Activated CD8-positive, alpha-beta memory T cell treated with anti-CD3 and anti-CD28 coated beads, Interleukin-2, amount 50 U/mL, for 24 hours (primary cell): ENCODE measurements at regions not wholly inside any gene's neighbourhood (a gene's known extent, or its start where the extent isn't known, plus 50 kb on each side); places are given as distances from the start of the nearest gene placed in this dataset.

ENCODE experiments used
- DNase-seq: peaks from one replicate; pipeline ENCODE4 v3.0.0-alpha.2; 2020; ENCODE audit errors: extremely low read depth

DNA sequence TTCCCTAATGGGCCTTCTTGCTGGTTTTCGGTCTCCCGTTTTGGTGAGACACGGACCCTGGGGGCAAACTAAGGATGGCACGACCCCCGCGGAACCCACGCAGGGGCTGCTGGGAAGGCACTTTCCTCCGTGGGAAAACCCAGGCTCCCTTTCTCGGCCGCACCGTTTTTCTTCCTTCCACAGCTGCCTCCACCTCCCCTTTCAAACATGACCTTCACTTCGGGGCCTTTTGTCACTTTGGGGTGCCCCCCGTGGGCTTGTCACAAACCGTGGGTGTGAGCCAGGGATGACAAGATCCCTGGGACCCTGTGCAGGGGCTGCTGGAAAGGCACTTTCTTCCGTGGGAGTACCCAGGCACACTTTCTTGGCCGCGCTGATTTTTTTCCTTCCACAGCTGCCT lies 268.7 kb downstream of the ALG10 start:
- DNase-seq: no peak

DNA sequence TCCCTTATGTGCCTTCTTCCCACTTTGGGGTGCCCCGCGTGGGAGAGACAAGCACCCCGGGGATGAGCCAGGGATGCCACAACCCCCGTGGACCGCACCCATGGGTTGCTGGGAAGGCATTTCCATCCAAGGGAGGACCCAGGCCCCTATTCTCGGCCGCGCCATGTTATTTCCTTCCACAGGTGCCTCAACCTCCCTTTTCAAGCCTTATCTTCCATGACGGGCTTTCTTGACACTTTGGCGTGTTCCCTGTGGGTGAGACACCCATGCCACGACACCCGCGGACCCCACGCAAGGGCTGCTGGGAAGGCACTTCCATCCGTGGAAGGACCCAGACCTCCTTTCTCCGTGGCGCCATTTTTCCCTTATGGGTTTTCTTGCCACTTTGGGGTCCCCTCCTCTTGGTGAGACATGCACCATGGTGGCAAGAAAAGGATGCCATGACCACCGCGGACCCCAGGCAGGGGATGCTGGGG lies 269.2 kb downstream of the ALG10 start:
- DNase-seq: no peak

DNA sequence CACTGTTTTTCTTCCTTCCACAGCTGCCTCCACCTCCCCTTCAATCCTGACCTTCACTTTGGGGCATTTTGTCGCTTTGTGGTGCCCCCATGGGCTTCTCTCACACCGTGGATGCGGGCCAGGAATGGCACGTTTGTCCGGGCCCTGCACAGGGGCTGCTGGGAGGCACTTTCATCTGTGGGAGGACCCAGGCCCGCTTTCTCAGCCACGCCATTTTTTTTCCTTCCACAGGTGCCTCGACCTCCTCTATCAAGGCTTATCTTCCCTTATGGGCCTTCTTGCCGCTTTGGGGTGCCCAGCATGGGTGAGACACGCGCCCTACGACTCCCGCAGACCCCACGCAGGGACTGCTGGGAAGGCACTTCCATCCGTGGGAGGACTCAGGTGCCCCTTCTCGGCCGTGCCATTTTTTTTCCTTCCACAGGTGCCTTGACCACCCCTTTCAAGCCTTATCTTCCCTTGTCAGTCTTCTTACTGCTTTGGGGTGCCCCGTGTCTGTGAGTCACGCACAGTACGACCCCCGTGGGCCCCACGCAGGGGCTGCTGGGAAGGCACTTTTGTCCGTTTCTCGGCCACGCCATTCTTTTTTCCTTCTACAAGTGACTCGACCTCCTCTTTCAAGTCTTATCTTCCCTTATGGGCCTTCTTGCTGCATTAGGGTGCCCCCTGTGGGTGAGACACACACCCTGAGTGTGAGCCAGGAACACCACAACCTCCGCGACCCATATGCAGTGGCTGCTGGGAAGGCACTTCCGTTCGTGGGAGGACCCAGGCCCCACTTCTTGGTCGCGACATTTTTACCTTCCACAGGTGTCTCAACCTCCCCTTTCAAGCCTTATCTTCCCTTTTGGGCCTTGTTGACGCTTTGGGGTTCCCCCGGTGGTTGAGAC lies 270.7 kb downstream of the ALG10 start:
- DNase-seq: no peak

DNA sequence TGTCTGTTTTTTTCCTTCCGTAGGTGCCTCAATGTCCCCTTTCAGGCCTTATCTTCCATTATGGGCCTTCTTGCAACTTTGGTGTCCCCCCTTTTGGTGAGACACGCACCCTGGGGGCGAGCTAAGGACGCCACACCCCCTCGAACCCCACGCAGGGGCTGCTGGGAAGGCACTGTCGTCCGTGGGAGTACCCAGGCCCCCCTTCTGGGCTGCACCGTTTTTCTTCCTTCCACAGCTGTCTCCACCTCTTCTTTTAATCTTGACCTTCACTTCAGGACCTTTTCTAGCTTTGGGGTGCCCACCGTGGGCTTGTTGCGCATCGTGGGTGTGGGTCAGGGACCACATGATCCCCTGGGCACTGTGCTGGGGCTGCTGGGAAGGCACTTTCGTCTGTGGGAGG lies 271.8 kb downstream of the ALG10 start:
- DNase-seq: no peak

DNA sequence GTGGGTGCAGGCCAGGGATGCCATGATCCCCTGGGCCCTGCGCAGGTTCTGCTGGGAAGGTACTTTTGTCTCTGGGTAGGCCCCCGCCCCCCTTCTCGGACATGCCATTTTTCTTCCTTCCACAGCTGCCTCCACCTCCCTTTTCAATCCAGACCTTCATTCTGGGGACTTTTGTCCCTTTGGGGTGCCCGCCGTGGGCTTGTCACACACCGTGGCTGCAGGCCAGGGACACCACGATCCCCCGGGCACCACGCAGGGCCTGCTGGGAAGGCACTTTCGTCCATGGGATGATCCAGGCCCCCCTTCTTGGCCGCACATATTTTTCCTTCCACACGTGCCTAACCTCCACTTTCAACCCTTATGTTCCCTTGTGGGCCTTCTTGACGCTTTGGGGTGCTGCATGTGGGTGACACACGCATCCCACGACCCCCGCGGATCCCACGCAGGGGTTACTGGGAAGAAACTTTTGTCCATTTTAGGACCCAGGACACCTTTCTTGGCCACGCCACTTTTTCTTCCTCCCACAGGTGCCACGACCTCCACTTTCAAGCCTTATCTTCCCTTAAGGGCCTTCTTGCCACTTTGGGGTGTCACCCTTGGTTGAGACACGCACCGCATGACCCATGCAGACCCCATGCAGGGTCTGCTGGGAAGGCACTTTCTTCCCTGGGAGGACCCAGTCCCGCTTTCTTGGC lies 272.5 kb downstream of the ALG10 start:
- no peak for DNase-seq

DNA sequence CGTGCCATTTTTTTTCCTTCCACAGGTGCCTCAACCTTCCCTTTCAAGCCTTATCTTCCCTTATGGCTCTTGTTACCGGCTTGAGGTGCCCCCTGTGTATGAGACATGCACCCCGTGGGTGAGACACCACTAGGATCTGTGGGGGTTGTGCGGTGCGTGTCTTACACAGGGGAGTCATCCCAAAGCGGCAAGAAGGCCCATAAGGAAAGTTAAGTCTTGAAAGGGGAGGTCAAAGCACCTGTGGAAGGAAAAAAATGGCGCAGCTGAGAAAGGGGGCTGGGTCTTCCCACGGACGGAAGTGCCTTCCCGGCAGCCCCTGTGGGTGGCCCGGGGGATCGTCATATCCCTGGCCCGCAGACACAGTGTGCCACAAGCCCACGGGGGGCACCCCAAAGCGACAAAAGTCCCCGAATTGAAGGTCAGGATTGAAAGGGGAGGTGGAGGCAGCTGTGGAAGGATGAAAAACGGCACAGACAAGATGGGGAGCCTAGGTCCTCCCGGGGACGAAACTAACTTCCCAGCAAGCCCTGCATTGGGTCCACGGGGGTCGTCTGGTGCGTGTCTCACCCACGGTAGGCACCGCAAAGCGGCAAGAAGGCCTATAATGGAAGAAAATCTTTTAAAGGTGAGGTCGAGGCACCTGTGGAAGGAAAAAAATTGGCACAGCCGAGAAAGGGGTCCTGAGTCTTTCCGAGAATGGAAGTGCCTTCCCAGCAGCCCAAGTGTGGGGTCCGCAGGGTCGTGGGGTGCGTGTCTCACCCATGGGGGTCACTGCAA lies 273.3 kb downstream of the ALG10 start:
- no peak for DNase-seq

DNA sequence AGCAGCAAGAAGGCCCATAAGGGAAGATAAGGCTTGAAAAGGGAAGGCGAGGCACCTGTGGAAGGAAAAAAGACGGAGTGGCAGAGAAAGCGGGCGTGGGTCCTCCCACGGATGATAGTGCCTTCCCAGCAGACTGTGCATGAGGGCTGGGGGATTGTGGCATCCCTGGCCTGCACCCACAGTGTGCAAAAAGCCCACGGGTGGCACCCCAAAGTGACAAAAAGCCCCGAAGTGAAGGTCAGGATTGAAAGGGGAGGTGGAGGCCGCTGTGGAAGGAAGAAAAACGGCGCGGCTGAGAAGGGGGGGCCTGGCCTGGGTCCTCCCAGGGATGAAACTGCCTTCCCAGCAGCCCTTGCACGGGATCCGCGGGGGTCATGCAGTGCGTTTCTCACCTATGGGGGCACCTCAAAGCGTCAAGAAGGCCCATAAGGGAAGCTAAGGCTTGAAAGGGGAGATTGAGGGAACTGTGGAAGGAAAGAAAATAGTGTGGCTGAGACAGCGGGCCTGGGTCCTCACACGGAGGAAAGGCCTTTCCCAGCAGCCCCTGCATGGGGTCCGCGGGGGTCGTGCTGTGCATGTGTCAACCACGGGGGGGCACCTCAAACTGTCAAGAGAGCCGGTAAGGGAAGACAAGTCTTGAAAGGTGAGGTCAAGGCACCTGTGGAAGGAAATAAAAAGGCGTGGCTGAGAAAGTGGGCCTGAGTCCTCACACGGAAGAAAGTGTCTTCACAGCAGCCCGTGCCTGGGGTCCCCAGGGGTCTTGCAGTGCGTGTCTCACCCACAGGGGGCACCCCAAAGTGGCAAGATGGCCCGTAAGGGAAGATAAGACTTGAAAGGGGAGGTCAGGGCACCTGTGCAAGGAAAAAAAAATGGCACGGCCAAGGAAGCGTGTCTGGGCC lies 274.1 kb downstream of the ALG10 start:
- DNase-seq: no peak

DNA sequence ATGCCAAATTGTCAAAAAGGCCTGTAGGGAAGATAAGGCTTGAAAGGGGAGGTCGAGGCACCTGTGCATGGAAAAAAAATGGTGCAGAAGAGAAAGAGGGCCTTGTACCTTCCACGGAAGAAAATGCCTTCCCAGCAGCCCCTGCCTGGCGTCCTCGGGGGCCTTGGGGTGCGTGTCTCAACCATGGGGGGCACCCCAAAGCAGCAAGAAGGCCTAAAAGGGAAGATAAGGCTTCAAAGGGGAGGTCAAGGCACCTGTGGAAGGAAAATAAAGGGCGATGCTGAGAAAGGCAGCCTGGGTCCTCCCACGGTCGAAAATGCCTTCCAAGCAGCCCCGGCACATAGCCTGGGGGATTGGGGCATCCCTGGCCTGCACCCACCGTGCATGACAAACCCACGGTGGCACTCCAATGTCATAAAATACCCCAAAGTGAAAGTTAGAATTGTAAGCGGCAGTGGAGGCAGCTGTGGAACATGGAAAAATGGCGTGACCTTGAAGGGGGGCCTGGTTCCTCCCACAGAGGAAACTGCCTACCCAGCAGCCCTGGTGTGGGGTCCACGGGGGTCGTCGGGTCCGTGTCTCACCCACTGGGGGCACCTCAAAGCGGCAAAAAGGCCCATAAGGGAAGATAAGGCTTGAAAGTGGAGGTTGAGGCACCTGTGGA lies 275.0 kb downstream of the ALG10 start:
- DNase-seq: no peak

DNA sequence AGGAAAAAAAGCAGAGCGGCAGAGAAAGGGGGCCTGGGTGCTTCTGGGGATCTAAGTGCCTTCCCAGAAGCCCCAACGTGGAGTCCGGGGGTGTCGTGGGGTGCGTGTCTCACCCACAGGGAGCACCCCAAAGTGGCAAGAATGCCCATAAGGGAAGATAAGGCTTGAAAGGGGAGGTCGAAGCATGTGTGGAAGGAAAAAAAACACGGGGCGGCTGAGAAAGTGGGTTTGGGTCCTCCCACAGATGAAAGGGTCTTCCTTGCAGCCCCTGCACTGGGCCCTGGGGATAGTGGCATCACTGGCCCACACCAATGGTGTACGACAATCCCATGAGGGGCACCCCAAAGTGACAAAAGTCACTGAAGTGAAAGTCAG lies 275.5 kb downstream of the ALG10 start:
- DNase-seq: no peak

DNA sequence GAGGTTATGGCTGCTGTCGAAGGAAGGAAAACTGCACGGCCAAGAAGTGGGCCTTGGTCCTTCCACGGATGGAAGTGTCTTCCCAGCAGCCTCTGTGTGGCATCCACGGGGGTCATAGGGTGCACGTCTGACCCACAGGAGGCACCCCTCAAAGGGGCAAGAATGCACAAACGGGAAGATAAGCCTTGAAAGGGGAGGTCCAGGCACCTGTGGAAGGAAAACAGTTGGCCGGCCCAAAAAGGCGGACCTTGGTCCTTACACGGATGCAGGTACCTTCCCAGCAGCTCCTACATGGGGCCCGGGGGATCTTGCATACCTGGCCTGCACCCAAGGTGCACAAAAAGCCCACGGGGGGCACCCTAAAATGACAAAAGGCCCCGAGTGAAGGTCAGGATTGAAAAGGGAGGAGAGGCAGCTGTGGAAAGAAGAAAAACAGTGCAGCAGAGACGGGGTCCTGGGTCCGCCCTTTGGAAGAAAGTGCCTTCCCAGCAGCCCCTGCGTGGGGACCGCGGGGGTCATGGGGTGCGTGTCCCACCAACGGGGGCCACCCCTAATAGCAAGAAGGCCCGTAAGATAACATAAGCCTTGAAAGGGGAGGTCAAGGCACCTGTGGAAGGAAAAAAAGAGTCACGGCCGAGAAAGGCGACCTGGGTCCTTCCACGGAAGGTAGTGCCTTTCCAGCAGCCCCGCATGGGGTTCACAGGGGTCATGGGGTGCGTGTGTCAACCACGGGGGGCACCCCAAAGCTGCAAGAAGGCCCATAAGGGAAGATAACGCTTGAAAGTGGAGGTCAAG lies 276.1 kb downstream of the ALG10 start:
- DNase-seq: no peak

DNA sequence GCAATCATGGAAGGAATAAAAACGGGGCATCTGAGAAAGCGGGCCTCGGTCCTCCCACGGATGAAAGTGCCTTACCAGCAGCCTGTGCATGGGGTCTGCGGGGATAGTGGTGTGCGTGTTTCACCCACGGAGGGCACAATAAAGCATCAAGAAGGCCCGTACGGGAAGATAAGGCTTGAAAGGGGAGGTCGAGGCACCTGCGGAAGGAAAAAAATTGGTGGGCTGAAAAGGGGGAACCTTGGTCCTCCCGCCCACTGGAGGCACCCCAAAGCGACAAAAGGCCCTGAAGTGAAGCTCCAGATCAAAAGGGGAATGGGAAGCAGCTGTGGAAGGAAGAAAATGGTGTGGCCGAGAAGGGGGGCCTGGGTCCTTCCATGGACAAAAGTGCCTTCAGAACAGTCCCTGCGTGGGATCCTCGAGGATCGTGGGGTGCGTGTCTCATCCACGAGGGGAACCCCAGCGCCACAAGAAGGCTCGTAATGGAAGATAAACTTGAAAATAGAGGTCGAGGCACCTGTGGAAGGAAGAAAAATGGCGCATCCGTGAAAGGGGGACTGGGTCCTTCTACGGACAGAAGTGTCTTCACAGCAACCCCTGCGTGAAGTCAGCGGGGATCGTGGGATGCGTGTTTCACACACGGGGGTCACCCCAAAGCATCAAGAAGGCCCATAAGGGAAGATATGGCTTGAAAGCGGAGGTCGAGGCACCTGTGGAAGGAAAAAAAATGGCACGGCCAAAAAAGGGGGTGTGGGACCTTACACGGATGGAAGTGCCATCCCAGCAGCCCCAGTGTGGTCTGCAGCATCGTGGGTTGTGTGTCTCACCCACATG lies 276.9 kb downstream of the ALG10 start:
- no peak for DNase-seq

DNA sequence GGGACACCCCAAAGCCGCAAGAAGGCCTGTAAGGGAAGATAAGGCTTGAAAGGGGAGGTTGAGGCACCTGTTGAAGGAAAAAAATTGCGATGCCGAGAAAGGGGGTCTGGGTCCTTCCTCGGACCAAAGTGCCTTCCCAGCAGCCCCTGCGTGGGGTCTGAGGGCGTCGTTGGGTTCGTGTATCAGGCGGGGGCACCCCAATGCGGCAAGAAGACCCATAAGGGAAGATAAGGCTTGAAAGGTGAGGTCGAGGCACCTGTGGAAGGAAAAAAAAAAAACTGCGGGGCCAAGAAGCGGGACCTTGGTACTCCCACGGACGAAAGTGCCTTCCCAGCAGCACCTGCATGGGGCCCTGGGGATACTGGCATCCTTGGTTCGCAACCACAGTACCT lies 277.5 kb downstream of the ALG10 start:
- no peak for DNase-seq

DNA sequence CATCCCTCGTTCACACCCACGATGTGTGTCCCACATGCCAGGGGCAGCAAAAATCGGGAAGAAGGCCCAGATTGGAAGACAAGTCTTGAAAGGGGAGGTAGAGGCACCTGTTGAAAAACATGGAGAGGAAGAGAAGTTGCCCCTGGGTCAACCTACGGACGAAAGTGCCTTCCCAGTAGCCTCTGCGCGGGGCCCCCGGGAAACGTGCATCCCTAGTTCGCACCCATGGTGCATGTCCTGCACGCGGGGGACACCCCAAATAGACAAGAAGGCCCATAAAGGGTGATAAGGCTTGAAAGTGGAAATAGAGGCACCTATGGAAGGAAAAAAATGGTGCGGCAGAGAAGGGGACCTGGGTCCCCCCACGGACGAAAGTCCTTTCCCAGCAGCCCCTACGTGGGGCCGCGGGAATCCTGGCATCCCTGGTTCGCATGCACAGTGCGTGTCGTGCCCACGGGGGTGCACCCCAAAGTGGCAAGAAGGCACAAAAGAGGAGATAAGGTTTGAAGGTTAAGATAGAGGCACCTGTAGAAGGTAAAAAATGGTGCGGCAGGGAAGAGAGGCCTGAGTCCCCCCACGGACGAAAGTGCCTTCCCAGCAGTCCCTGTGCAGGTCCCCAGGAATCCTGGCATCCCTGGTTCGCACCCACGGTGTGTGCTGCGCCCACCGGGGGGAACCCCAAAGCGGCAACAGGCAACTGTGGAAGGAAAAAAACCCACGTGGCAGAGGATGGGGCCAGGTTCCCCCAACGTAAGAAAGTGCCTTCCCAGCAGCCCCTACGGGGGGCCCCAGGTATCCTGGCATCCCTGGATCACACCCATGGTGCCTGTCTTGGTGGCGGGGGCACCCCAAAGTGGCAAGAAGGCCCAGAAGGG lies 278.3 kb downstream of the ALG10 start:
- DNase-seq: no peak

DNA sequence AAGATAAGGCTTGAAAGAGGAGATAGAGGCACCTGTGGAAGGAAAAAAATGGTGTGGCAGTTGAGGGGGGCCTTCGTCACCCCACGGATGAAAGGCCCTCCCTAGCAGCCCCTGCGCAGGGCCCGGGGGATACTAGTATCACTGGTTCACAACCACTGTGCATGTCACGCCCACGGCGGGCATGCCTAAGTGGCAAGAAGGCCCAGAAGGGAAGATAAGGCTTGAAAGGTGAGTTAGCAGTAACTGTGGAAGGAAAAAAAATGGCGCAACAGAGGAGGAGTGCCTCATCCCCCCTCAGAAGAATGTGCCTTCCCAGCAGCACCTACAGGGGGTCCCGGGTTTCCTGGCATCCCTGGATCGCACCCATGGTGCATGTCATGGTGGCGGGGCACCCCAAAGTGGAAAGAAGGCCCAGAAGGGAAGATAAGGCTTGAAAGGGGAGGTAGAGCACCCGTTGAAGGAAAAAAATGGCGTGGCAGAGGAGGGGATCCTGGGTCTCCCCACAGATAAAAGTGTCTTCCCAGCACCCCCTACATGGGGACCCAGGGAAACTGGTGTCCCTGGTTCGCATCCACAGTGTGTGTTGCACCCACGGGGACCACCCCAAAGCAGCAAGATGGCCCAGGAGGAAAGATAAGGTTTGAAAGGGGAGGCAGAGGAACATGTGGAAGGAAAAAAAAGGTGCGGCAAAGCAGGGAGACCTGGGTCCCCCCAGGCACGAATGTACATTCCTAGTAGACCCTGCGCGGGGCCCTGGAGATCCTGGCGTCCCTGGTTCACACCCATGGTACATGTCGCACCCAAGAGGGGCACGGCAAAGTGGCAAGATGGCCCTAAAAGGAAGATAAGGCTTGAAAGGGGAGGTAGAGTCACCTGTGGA lies 279.2 kb downstream of the ALG10 start:
- no peak for DNase-seq

DNA sequence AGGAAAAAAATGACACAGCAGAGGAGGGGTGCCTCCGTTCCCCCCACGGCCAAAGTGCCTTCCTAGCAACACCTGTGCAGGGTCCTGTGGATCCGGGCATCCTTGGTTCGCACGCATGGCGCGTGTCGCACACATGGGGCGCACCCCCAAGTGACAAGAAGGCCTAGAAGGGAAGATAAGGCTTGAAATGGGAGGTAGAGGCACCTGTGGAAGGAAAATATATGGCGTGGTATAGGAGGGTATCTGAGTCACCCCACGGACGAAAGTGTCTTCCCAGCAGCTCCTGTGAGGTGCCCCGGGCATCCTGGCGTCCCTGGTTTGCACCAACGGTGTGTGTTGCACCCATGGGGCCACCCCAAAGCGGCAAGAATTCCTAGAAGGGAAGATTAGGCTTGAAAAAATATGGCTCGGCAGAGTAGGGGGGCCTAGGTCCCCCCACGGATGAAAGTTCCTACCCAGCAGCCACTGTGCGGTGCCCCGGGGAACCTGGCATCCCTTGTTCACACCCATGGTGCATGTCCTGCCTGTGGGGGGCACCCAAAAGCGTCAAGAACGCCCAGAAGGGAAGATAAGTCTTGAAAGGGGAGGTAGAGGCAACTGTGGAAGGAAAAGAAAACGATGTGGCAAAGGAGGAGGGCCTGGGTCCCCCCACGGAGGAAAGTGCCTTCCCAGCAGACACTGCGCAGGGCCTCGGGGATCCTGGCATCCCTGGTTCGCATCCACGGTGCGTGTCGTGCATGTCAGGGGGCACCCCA lies 280.0 kb downstream of the ALG10 start:
- no peak for DNase-seq

DNA sequence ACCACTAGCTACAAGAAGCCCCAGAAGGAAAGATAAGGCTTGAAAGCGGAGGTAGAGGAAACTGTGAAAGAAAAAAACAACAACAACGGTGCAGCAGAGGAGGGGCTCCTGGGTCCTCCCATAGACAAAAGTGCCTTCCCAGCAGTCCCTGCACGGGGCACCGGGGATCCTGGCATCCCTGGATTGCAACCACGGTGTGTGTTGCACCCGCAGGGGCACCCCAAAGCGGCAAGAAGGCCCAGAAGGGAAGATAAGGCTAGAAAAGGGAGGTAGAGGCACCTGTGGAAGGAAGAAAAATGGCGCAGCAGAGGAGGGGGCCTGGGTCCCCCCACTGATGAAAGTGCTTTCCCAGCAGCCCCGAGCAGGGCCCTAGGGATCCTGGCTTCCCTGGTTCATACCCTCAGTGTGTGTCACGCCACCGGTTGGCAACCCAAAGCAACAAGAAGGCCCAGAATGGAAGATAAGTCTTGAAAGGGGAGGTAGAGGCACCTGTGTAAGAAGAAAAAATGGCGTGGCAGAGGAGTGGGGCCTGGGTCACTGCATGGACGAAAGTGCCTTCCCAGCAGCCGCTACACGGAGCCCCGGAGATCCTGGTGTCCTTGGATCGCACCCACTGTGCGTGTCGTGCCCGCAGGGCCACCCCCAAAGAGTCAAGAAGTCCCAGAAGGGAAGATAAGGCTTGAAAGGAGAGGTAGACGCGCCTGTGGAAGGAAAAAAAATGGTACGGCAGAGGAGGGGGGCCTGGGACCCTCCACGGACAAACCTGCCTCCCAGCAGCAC lies 281.0 kb downstream of the ALG10 start:
- DNase-seq: no peak
